Neural cell (in vitro differentiated cells): ENCODE measurements at regions not wholly inside any gene's neighbourhood (a gene's known extent, or its start where the extent isn't known, plus 50 kb on each side); places are given as distances from the start of the nearest gene placed in this dataset.

Experiments used
- MXI1 ChIP-seq: fragments of 450-650 bp; conservative IDR thresholded peaks from 2 replicates; pipeline ENCODE4 v1.6.1; 2014; ENCODE audit warnings: antibody characterized with exemption, mild to moderate bottlenecking; ENCODE audit not compliant: poor library complexity, severe bottlenecking
- RAD21 ChIP-seq: fragments of 450-650 bp; conservative IDR thresholded peaks from 2 replicates; pipeline ENCODE4 v1.6.1; 2014; ENCODE audit warnings: antibody characterized with exemption, mild to moderate bottlenecking, moderate library complexity
- REST ChIP-seq: IDR thresholded peaks from 2 replicates; pipeline ENCODE4 v1.6.1; 2012; ENCODE audit warnings: borderline replicate concordance
- TF ChIP-seq, protein P1 (sequence below): fragments of 450-650 bp; IDR thresholded peaks from 2 replicates; pipeline ENCODE4 v1.5.1; 2014; ENCODE audit warnings: antibody characterized with exemption, mild to moderate bottlenecking, moderate library complexity; ENCODE audit not compliant: poor library complexity, severe bottlenecking

DNA sequence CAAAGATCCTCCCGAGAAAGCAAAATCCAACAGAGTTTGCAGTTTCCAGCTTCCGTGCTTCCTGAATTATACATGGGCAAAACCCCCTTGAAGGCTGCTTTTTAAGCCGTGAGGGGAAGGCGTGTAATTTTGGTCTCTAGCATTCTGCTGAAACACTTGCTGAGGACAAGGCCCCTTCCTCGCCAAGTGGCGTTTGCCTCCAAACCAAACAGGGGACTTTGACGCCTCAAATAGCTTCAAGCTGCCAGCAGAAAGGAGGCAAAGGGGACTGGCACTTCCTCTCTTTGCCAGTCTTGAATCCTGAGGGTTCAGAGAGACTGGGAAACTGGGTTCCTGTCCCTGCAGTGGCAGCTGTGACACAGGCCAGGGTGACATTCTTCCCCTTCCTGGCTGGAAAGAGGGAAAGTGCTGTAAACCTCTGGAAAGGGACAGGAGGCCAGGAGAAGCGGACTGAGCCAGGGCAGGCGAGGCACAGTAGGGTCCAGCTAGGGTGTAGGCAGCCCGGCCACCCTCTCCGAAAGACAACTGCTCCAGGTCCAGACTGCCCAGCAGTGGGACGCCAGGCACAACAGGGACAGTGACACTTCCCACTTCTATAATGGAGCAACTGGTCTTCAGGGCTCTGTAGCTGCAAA is 96.2 kb upstream of the MED13L start:
- TF ChIP-seq, protein P1, sequence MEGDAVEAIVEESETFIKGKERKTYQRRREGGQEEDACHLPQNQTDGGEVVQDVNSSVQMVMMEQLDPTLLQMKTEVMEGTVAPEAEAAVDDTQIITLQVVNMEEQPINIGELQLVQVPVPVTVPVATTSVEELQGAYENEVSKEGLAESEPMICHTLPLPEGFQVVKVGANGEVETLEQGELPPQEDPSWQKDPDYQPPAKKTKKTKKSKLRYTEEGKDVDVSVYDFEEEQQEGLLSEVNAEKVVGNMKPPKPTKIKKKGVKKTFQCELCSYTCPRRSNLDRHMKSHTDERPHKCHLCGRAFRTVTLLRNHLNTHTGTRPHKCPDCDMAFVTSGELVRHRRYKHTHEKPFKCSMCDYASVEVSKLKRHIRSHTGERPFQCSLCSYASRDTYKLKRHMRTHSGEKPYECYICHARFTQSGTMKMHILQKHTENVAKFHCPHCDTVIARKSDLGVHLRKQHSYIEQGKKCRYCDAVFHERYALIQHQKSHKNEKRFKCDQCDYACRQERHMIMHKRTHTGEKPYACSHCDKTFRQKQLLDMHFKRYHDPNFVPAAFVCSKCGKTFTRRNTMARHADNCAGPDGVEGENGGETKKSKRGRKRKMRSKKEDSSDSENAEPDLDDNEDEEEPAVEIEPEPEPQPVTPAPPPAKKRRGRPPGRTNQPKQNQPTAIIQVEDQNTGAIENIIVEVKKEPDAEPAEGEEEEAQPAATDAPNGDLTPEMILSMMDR = no peak
- TF ChIP-seq MXI1 = no peak
- no peak for TF ChIP-seq REST
- no peak for TF ChIP-seq RAD21
